Endothelial cell (in vitro differentiated cells): ENCODE measurements at regions not wholly inside any gene's neighbourhood (a gene's known extent, or its start where the extent isn't known, plus 50 kb on each side); places are given as distances from the start of the nearest gene placed in this dataset.
A peak's percentile ranks its signal among the peaks of the same experiment; 100 is the strongest.

Experiments
- DNase-seq: peaks from one replicate; pipeline ENCODE4 v3.0.0; 2021; ENCODE audit warnings: low spot score
- H3K27ac Mint-ChIP-seq: one replicate; pipeline ENCODE4 v1.8.0; 2021; ENCODE audit warnings: mixed read lengths, inconsistent platforms; ENCODE audit not compliant: unreplicated experiment
- H3K27me3 Mint-ChIP-seq: one replicate; pipeline ENCODE4 v1.8.0; 2021; ENCODE audit warnings: mild to moderate bottlenecking, moderate library complexity, mixed read lengths, inconsistent platforms; ENCODE audit not compliant: unreplicated experiment
- H3K36me3 Mint-ChIP-seq: one replicate; pipeline ENCODE4 v1.8.0; 2021; ENCODE audit warnings: mild to moderate bottlenecking, low read depth, mixed read lengths, inconsistent platforms; ENCODE audit not compliant: unreplicated experiment
- H3K4me1 Mint-ChIP-seq: one replicate; pipeline ENCODE4 v1.8.0; 2021; ENCODE audit warnings: mild to moderate bottlenecking, mixed read lengths, inconsistent platforms; ENCODE audit not compliant: unreplicated experiment
- H3K4me3 Mint-ChIP-seq: one replicate; pipeline ENCODE4 v1.8.0; 2021; ENCODE audit warnings: mild to moderate bottlenecking, mixed read lengths, inconsistent platforms; ENCODE audit not compliant: unreplicated experiment
- H3K9me3 Mint-ChIP-seq: one replicate; pipeline ENCODE4 v1.8.0; 2021; ENCODE audit warnings: mixed read lengths, inconsistent platforms; ENCODE audit not compliant: unreplicated experiment
- CTCF ChIP-seq: fragments of 200-600 bp; sonication (generic); IDR thresholded peaks from one replicate; pipeline ENCODE4 v1.5.0; 2021; ENCODE audit warnings: antibody characterized with exemption; ENCODE audit not compliant: unreplicated experiment

- peak overlapping the region; percentile 96 for H3K27ac Mint-ChIP-seq
- DNase-seq = peak; percentile 43
- H3K36me3 Mint-ChIP-seq = no peaks in the 10 kb centered on the region
- H3K4me1 Mint-ChIP-seq = peaks cover 61% of the 10 kb centered on the region
- H3K27me3 Mint-ChIP-seq = peaks cover 8% of the 10 kb centered on the region
- H3K9me3 Mint-ChIP-seq = no peaks in the 10 kb centered on the region
- peak overlapping the region; percentile 79 for H3K4me3 Mint-ChIP-seq
- TF ChIP-seq CTCF = no peak
Measured at GRCh38 chr10:63713191-63714144, 192.3 kb downstream of the REEP3 start.

GRCh38 chr10:63716016-63716580, 194.9 kb downstream of the REEP3 start:
- Mint-ChIP-seq H3K36me3 (no peaks in the 10 kb centered on the region), H3K4me3 (no peak overlapping the region), H3K27me3 (peaks cover 8% of the 10 kb centered on the region), H3K9me3 (no peaks in the 10 kb centered on the region), H3K4me1 (peaks cover 78% of the 10 kb centered on the region), H3K27ac (peak overlapping the region; percentile 79)
- DNase-seq = no peak
- TF ChIP-seq CTCF = no peak

- Mint-ChIP-seq H3K9me3 (no peaks in the 10 kb centered on the region), H3K4me1 (peaks cover 77% of the 10 kb centered on the region), H3K27ac (peak overlapping the region; percentile 57), H3K27me3 (peaks cover 7% of the 10 kb centered on the region), H3K36me3 (no peaks in the 10 kb centered on the region), H3K4me3 (no peak overlapping the region)
- no peak for TF ChIP-seq CTCF
- DNase-seq = no peak
Measured at GRCh38 chr10:63717027-63717715, 196.0 kb downstream of the REEP3 start.

GRCh38 chr10:63718006-63718405, 196.8 kb downstream of the REEP3 start:
- Mint-ChIP-seq H3K9me3 (no peaks in the 10 kb centered on the region), H3K27ac (peak overlapping the region; percentile 76), H3K36me3 (no peaks in the 10 kb centered on the region), H3K4me1 (peaks cover 75% of the 10 kb centered on the region), H3K27me3 (peaks cover 7% of the 10 kb centered on the region), H3K4me3 (no peak overlapping the region)
- no peak for DNase-seq
- no peak for TF ChIP-seq CTCF
